RWPE1 (cell line): ENCODE measurements at regions not wholly inside any gene's neighbourhood (a gene's known extent, or its start where the extent isn't known, plus 50 kb on each side); places are given as distances from the start of the nearest gene placed in this dataset.
"Not testable (repeated sequence)": the region's sequence is repeated elsewhere in the genome, so short reads cannot be mapped to it uniquely, and the experiment has no call there.

Source experiments
- CTCF ChIA-PET: fragments of 350-600 bp; sonication (Branson Sonifier 250); formaldehyde crosslinking; extraction: SDS; loops from one replicate; lab custom pipeline; 2021; lab: Yijun Ruan, JAX
- POLR2A ChIA-PET: fragments of 400-600 bp; formaldehyde crosslinking; extraction: SDS; loops from one replicate; lab custom pipeline; 2020; ENCODE audit warnings: antibody characterized with exemption; ENCODE audit not compliant: low non-redundant PET; lab: Yijun Ruan, JAX
- DNase-seq: peaks from one replicate; pipeline ENCODE4 v3.0.0; 2012; ENCODE audit warnings: low spot score
- H3K27ac ChIP-seq: fragments of 450-650 bp; 2 replicates; pipeline ENCODE4 v1.5.1; 2017
- CTCF ChIP-seq: fragments of 450-650 bp; conservative IDR thresholded peaks from 2 replicates; pipeline ENCODE4 v1.5.1; 2017; ENCODE audit warnings: low read depth, mild to moderate bottlenecking

- ChIA-PET CTCF (interaction anchor here (0.5 kb wide), 1 partner anchor 920 kb away, joined by 3 read pairs; no protein-coding TSS in a partner anchor), POLR2A (no interaction called here)
- DNase-seq, result no peak
- H3K27ac ChIP-seq, result no peak overlapping the region
- no peak for TF ChIP-seq CTCF
Observed at GRCh38 chr17:14582996-14583395, 282.1 kb downstream of the HS3ST3B1 start.

- no peak overlapping the region for H3K27ac ChIP-seq
- ChIA-PET CTCF (no interaction called here), POLR2A (no interaction called here)
- DNase-seq, result no peak
- no peak for TF ChIP-seq CTCF
Observed at GRCh38 chr17:14581186-14581830, 280.4 kb downstream of the HS3ST3B1 start.

GRCh38 chr17:14580499-14580898 lies 279.6 kb downstream of the HS3ST3B1 start:
- CTCF ChIA-PET, result no interaction called here
- POLR2A ChIA-PET, result no interaction called here
- no peak for DNase-seq
- H3K27ac ChIP-seq, result no peak overlapping the region
- no peak for TF ChIP-seq CTCF

- ChIA-PET POLR2A (no interaction called here), CTCF (interaction anchor here (0.6 kb wide), 1 partner anchor 10 kb away, joined by 4 read pairs; no protein-coding TSS in a partner anchor)
- TF ChIP-seq CTCF, result no peak
- DNase-seq, result no peak
- H3K27ac ChIP-seq, result no peak overlapping the region
Observed at GRCh38 chr17:14579716-14580115, 278.8 kb downstream of the HS3ST3B1 start.

GRCh38 chr17:14575471-14575953 lies 274.6 kb downstream of the HS3ST3B1 start:
- H3K27ac ChIP-seq, result no peak overlapping the region
- ChIA-PET CTCF (no interaction called here), POLR2A (no interaction called here)
- no peak for DNase-seq
- no peak for TF ChIP-seq CTCF

GRCh38 chr17:14560325-14560724 lies 259.4 kb downstream of the HS3ST3B1 start:
- DNase-seq, POLR2A ChIA-PET, CTCF ChIA-PET, H3K27ac ChIP-seq: not testable (repeated sequence)

GRCh38 chr17:14559264-14560119 lies 258.6 kb downstream of the HS3ST3B1 start:
- no peak for TF ChIP-seq CTCF
- DNase-seq, result no peak
- no peak overlapping the region for H3K27ac ChIP-seq
- ChIA-PET POLR2A (no interaction called here), CTCF (interaction anchor here (0.7 kb wide), 1 partner anchor 137 kb away, joined by 4 read pairs; no protein-coding TSS in a partner anchor)
